GM18870 (cell line): ENCODE measurements at regions not wholly inside any gene's neighbourhood (a gene's known extent, or its start where the extent isn't known, plus 50 kb on each side); places are given as distances from the start of the nearest gene placed in this dataset.

ENCODE experiments used
- ATAC-seq: cut with Tn5 transposase; IDR thresholded peaks from one replicate; pipeline ENCODE4 v1.9.1; 2021; ENCODE audit warnings: moderate library complexity; ENCODE audit not compliant: unreplicated experiment

- ATAC-seq = no peak
Observed at GRCh38 chr3:159632851-159633250, 355.8 kb upstream of the IL12A start.

DNA sequence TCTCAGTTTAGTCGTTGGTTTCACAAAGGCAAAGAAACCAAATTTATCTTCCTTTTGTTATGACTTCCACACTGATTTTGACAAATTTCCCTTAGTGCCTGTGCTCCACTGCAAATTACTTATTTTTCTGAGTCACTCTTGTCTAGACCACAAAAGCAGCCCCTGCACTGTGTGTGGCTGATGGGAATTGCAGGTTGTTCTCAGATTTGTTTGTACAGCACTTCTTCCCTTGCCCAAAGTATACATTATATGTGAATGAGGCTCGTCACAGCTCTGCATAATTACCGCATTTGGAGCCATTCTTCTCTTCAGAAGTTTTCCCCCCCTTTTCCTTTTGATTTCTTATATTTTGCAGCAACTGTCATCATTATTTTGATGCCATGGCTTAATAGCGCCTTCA, 354.2 kb upstream of the IL12A start:
- no peak for ATAC-seq

DNA sequence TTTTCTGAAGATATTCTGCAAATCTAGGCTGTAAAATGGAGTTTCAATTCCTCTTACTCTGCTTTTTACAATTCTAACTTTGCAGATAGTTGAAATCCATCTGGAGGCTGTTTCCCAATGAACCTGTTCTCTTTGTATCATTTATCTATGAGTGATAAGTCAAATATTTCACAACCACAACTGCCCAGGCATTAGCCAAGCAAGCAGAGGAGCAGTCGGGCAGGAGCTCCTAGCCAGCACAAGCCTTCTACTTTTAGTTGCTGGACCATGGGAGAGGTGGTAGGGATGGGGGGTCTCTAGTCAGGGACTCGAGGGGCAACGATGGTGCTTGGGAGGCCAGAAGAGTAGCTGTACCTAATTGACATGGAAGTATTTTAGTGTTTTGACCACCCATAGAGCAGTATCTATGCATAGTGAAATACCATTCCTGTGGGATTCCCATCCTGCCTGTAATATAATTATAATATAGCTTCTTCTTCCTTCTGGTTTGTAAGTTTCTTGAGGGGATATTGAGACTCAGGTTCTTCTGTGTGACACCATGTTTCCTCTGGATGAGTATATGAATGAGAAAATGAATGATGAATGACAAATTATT, 353.5 kb upstream of the IL12A start:
- ATAC-seq = no peak

DNA sequence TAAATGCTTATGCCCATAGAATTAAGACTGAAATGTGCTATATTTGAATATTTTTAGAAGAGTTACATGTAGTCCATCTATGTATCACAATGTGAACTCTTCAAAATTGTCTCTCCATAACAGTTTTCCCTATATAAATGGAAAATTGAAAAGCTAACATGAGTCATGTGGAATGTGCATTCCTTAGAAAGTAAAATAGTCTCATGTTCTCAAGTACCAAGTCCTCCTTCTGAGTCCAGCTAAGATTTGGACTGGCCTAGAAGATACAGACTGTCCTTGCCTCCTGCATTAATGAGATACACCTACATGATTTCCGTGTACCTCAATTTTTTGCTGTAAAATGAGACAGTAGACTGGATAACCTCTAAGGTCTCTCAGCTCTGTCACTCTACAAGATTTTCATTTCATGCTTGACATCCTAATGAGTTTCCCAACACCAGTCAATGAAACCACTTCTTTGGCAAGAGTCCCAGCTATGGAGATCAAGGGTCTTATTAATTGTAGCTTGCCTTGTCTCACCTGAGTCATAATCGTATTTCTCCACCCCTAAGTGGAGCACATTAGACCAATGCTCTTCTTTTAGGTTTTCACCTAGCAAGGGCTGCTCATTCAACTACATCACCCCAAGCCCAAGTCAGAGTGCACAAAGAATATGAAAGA, 350.6 kb upstream of the IL12A start:
- no peak for ATAC-seq

GRCh38 chr3:159640225-159640624, 348.4 kb upstream of the IL12A start:
- no peak for ATAC-seq

GRCh38 chr3:159643406-159643805, 345.2 kb upstream of the IL12A start:
- ATAC-seq = no peak

GRCh38 chr3:159645874-159646273, 342.8 kb upstream of the IL12A start:
- no peak for ATAC-seq

DNA sequence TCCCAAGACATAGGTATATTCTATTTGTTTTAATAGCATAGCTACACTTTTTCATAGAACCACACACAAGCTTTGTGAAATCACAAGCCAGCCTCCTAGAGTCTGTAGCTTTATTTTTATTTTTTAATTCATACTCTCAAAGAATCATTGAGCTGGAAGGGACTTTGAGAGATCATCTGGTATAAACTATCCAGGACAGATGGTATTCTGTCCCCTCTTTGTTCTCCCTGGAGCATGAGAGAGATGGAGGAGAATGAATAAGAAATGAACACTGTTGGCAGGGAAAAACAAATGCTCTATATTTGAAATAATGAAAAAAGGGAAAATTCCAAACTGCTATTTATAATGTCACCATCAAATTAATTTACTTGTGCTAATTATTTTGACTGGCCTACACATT, 338.7 kb upstream of the IL12A start:
- no peak for ATAC-seq

DNA sequence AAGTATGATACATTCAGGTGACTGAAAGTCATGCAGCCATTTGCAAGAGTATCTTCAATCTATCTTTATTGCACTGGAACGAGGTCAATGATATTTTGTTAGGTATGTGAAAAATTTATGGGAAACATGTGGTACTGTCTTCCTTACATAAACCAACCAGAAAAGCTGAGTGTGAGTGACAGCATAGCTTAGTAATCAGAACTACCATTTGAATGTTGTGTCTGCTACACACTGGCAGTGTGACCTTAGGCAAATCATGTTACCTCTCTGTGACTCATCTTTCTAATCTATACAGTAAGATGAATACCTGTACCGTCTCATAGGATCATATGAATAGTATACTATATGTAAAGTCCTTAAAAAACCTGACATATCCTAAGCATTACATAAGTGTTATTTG, 337.9 kb upstream of the IL12A start:
- no peak for ATAC-seq

DNA sequence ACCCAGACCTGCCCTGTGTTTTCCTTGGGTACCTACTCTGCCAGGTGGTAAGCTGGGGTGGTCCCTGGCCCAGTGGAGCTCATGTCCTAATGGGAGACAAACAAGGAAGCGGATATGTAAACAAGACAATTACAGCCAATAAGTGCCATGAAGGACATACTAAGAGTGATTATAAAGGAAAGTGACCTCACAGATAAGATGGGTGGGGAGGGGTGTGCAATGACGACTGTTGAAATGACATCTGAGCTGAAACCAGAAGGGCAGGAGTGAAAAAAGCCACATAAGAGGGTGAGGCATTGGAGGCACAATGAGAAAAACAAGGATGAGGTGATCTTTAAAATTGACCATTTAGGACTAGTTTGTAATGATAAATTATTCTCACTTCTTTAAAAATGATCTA, 336.2 kb upstream of the IL12A start:
- no peak for ATAC-seq

DNA sequence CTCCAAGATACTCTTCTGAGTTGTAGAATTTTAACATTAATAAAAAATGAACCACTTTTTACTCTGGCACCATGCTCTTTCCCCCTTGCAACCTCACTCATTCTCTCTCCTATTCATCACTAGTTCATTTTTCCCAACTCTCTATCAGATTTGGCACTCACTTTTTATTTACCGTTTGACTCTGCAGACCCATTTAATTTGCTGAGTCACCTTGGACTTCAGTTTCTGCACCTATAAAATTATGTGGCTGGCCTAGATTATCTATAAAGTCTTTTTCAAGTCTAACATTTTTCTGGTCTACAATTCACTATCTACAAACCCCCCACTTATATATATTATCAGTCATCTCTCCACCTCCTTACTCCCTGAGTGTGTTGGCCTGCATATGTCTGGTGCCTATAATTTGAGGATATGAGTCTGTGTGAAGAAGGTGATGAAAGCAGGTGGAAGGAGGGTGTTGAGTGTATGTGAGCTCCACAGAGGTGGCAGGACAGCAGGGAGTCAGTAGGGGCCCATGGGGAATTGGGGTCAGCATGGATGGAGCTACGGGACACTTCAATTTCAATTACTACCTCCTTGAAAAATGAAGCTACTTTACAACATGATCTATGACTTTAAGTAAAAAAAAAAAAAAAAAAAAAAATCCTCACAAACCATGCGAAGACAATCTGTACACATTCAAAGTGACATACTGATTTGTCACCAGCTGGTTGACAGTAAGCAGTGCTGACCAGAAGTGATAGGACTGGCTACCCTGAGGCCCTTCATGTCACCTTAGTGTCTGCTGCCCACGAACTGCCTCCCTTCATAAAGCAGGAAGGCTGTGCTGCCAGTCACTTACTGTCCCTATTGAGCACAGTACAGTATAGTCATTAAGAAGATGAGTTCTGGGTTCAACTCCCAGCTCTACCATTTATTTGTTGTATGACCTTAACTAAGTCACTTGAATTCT, 334.2 kb upstream of the IL12A start:
- ATAC-seq = no peak

- no peak for ATAC-seq
Observed at GRCh38 chr3:159655202-159655601, 333.4 kb upstream of the IL12A start.

GRCh38 chr3:159657176-159657575, 331.5 kb upstream of the IL12A start:
- no peak for ATAC-seq

GRCh38 chr3:159657629-159658028, 331.0 kb upstream of the IL12A start:
- ATAC-seq = no peak

DNA sequence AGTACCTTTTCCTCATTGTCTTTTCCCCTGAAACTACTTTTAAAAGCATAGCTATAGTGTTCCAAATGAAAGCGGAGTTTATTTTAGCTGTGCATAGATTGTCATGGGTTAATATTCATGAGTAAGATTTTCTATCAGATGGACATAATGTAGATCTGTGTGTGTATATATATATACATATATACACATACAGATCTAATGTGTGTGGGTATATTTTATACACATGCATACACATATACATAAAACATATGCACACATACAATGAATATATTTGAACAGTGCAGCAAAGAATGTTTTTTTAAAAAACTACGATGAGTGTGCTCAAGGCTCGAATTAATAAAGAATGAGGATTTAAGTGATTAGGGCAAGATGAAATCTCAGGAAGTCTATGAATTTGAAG, 328.3 kb upstream of the IL12A start:
- no peak for ATAC-seq

DNA sequence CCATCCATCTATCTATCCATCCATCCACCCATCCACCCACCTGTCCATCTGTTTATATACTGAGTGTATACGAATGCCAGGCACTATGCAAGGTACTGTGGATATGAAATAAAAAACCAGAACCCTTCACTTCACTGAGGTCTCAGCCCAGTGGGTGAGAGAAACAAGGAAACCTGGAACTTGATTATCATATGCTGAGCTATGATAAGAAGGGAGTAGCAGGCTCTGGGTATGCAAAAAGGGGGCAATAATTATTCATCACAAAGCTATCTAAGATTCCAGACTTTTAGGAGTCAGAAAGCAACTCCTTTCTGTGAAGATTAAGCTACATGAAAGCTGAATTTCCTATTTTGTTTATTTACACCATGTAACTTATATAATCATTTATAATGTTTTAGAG, 327.7 kb upstream of the IL12A start:
- ATAC-seq = no peak

DNA sequence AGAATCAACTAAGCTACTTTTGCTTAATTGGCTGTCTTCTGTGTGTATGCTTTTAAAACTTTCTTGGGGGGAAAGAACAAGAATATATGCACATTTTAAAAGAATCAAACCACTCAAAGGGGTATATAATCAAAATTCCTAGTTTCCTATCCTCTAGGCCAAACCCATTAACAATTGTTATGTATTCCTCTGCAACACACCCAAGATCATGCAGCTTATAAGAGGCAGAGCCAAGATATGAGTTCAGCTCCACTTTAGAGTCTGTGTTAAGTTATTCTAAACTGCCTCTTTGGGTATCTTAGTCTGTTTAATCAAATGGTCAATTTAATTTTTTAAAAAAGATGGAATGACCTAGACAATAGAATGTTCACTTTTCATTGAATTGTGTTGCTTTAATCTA, 326.1 kb upstream of the IL12A start:
- ATAC-seq = no peak

DNA sequence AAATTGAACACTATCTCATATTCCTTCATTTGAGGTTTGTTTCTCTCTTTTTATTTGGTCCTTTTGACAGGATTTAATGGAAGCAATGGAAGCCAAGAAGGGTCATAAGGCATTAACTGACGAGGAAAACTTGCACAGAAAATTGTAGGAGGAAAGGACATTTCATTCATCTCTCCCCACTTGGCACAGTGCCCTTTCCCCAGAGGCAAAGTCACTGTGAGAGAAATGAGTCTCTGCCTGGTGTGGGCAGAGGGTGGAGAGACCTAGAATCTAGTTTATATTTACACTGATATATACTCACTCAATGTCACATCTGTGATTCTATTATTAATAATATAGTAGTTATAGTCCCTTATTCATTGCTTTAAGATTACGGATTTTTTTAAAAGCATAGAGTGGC, 324.6 kb upstream of the IL12A start:
- no peak for ATAC-seq

DNA sequence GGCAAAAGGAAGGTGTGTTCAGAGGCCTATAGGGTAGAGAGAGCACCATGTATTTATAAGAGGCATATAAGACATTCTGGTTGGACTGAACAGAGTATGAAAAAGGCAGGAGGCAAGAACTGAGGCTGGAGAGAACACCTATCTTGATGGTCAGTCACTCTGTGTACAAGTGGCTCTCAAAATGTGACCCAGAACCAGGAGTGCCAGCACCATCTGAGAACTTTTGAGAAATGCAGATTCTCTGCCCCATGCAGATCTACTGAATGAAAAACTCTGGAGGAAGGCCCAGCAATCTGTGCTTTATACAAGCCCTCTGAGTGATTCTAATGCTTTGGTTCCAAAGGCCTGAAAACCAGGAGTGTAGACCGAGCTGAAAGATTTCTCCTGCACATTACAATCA, 324.0 kb upstream of the IL12A start:
- no peak for ATAC-seq

GRCh38 chr3:159667261-159667660, 321.4 kb upstream of the IL12A start:
- ATAC-seq = no peak

GRCh38 chr3:159668461-159668860, 320.2 kb upstream of the IL12A start:
- no peak for ATAC-seq

DNA sequence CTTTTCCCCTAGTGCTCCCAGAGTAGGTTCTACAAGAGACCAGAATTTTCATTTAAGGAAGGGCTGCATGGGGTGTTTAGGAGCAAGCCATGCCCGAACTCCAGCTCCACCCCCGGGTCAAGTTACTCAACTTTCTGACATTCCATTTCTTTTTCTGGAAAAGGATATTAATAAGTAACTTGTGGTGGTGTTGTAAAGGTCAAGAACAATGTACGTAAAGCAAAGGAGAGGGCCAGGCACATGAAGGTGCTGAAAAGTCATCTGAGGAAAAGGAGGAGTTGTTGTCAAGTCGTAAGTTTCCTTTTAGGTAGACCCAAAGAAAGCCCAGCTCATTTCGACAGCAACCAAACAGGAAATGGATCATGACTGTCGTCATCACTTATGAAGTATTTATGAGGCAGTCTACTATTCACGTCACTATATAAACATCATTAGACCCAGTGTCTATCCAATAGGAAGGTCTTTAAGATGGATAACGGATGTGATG, 319.6 kb upstream of the IL12A start:
- no peak for ATAC-seq
